LHCN-M2 (cell line): ENCODE measurements at regions not wholly inside any gene's neighbourhood (a gene's known extent, or its start where the extent isn't known, plus 50 kb on each side); places are given as distances from the start of the nearest gene placed in this dataset.
A peak's percentile ranks its signal among the peaks of the same experiment; 100 is the strongest.
"Not testable (repeated sequence)": the region's sequence is repeated elsewhere in the genome, so short reads cannot be mapped to it uniquely, and the experiment has no call there.

Experiments
- DNase-seq: peaks from one replicate; pipeline ENCODE4 v3.0.0-alpha.2; 2012; ENCODE audit warnings: low read depth

DNA sequence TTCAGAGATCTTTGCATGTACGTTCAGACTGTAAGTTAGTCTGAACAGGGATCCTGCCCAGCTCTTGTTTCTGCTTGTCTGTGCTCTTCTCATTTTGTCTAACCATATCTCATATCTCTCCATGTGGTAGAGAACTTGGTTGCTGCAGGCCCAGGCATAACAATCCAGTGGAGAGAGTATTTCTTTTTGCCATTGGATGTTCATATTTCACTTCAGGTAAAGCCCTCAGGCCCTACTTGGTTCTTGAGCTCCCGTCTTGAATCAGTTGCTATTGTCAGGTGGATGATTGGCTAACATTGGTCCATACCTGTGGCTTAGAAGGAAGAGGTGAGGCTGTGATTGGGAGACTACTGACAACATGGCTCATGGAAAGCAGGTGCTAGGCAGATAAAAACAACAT, 357.7 kb upstream of the FLRT2 start:
- no peak for DNase-seq

DNA sequence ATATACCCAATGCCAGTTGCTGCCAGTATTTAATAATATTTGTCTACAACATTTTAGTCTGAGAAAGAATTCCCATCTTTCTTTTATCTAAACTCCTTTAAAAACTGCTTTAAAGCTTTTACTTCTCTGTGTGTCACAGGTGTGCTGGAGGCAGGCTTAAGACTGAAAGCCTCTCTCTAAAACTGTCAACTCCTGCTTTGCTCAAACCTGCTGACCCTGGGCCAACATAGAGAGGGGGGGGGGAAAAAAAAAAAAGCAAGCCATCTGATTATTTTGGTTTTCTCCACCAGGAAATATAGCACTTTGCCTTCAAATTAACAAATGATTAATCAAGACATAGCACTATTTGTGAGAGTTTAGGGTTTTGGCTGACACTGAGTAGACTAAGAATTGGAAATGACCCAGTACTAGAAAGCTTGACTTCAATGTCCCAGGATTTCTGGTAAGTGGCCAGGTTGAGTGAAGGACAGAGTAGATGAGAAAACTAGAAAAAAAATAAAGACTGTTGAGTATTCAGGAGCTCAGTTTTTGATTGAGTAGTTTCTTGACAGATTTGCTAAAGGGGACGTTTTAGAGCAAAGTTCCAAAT, 357.0 kb upstream of the FLRT2 start:
- no peak for DNase-seq

DNA sequence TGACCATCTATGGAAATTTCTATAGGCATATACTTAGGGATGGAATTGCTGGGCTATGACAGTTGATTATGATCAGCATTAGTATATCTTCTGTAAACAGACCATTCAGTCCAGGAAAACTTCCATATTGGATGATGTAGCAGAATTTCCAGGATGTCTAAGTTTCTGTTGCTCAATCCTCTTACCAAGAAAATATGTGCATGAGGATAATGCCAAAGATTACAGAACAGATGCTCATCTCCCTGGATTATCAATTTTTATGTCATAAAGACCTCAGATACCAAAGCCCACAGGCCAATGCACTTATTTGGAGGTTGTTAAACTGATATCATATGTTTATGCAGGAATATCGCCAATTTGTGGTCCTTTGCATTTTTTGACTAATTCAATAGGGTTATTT, 354.4 kb upstream of the FLRT2 start:
- no peak for DNase-seq

DNA sequence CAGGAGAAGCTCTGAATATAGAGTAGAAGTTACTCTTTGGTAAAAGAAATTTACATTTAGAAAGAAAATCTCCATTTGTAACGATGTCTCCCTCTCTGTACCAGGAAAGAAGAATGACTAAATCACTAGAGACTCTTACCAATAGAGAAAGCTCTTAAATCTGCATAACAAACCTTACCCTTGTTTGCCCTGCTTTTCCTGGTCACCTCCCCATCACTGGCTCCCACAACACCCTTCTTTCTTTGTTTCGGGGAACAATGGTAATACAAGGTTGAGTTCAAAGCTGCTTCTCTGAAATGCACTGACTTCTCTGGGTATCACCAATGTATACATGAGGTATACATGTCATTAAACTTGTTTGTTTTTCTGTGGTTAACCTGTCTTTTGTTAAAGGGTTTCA, 351.1 kb upstream of the FLRT2 start:
- no peak for DNase-seq

DNA sequence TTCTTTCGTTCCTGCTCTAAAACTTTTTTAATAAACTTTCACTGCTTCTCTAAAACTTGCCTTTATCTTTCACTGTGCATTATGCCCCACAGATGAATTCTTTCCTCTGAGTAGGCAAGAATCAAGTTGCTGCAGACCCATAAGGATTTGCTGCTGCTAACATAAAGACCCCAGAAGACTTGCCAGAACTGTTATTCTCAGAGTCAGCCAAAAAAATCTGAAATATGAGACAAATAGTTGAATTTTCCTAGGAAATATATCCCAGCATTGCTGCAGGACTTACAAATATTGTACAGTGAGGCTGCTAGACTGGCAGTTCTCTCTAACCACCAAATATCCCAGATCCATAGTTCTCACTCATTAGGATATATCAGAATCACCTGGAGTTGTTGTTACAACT, 349.1 kb upstream of the FLRT2 start:
- DNase-seq = no peak

DNA sequence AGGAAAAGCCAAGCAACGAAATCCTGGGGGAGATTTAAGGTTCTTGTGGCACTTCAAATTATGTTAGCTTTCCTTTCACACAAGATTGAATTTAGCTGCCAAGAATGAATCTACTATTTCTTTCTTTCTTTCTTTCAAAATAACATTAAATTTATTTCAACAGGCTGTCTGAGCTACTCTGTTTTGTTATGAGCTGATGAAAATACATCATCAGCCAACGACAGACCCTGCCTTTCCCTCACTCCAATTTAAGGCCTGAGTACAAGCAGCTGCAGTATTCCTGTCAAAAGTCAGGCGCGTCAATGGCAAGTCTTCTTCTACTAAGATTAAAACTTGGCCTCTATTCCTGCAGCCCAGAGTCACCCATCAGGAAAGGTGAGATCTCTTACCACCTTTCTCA, 347.7 kb upstream of the FLRT2 start:
- DNase-seq = no peak

DNA sequence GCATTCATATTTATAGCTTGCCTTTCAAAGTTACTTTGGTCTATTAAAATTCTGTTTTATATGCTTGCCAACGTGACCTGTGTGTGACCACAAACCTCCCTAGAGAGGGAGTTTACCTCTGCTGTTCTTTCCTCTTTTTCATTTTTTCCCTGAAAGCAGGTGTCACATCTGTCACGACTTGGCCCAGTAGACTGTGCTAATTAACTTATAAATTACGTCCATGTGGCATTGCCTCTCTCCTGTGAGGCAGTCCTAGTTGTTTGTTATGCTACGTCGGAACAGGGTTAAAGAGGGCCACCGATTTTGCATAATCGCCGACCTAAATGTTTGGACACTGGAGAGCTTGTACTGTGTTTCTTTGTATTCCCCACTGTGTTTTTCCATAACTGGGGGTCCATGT, 343.9 kb upstream of the FLRT2 start:
- DNase-seq = no peak

DNA sequence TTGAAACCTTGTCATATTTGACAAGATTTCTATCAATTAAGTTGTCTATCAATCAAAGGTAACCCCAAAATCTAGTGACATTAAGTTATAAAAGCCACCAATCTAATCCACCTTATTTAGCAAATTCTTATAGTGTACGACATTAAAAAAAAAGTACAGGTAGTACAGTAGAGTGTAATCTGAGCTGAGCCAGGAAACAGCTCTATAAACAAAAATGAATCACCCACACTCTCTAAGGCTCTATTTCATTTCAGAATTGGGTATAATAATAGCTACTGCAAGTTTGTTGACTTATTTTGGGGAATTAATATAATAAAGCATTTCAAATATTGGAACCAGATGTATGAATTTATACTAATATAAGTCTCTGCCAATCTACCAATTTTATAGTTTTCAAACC, 342.4 kb upstream of the FLRT2 start:
- DNase-seq = peak; percentile 27

DNA sequence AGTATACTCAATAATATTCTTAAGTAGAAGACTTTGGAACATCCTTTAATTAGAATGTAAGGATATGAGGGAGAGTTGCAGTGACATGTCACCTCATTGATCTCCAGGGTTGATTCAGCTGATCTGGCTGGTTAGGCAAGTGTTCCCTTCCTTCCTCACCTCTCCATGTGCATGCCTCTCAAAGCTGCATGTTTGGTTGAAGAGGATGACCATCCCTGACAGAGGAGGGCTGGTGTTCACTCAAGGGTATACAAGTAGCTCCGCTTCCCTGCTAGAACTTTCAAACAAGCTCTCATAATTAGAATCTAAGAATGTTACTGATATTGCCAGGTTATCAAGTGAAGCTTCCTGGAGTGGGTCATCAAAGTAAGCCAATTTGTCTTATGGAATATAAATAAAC, 341.1 kb upstream of the FLRT2 start:
- no peak for DNase-seq

DNA sequence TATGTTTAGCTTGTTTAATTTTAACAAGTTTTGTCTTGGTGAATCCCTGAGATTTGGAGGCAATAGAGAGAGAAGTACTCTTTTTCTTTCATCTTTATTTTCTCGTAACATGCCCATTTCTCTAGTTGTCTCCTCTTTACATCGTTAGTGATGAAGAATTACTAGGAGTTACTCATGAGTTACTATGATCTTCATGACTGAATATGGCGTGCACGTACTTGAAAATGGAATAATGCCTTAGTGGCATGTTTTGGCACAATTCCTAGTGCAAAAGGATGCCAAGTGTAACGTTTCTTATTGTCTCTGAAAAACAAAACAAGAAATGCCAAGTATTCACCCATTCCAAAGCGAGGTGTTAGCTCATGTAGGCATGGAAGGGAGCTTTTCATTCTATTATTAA, 340.7 kb upstream of the FLRT2 start:
- not testable (repeated sequence) for DNase-seq

DNA sequence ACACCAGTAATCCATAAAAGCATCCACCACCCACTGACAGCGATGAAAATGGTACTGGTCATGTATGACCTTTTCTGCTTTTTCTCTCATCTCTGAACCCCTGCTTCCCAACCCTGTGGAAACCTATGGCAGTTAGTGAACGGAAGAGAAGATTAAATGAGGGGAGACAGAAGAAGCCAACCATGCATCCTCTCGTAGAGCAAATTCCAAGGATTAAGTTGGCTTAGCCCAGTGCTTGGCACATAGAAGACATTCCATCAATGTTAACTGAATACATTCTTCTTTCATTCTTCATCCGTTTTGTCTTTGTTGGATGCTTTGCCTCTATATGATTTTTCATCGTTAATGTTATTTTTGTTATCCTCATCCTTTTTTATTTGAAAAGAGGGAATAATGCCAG, 339.7 kb upstream of the FLRT2 start:
- DNase-seq = no peak

DNA sequence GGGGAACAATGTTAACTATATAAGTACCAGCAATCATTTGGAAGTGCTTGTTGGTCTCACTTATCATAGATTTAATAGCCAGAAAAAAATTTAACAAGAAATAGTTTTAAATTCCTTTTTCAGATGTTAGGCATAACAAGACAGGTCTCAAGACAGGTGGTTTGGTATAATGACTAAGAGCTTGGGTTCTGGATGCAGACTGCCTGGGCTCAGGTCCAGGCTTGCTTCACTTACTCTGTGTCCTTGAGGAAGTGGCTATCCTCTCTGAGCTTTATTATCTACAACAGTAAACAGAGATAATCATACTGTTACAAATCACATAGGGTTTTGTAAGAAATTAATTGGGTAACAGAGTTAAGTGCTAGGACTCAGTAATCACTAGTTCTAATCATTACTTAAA, 338.0 kb upstream of the FLRT2 start:
- DNase-seq = no peak

DNA sequence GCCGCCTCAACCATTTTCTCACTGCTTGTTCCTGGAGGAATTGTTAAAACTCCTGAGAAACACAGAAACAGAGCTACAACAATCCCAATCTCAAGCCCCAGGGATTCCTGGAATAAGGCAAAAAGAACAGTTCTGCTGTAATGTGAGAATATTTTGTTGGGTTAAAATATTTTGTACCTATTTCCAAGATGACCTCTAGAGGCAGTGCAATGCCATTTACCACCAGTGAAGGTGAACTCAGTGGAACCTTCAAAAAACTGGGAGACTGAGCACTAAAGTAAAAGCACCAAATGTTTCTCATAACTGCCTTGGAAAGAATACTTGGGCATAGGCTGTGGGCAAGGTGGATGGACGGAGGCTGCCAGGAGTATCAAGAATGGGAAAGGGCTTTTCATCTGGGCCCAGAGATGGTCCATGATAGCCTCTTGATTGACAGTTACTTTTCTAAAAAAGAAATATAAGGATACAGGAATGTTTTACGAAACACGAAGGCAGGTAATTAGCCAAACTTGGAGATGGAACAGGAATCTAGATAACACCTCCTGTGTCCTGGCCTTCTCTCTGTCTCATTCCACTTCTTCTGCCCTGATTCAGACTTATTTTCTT, 334.0 kb upstream of the FLRT2 start:
- DNase-seq = peak; percentile 20

DNA sequence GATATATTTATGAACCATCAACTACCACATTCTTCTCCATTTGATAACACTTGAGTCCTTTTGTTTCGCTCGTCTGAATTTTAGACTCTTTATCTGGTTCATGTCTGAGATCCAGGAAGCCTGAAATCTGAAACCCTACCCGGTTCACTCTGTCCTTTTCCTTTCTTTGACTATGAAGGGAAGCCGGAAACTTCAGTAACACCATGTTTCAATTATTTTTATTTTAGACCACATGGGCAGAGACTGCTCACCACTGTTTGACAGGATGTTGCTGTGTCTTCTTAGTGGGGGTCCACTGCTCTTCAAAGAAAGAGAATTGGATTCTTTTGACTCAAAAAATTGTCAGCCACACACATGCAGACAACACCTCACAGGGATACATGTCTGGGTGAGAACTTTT, 331.9 kb upstream of the FLRT2 start:
- DNase-seq = no peak

DNA sequence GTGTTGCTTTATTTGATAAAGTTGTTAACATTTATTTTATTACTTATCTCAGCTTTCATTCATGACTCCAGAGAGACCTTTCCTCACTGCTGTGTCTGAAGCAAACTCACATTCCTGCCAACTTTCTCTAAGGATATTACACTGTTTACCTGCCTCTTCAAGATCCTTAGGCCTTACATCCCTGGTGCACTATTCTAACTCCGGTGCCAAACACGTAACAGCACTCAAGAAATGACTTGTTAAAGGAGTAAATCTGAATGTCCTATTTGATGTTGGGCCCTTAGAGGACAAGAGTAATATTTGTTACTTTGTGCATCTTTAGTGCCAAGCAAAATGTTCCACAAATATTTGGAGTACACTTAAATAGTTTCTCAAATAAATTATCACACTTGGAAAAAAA, 324.1 kb upstream of the FLRT2 start:
- no peak for DNase-seq

DNA sequence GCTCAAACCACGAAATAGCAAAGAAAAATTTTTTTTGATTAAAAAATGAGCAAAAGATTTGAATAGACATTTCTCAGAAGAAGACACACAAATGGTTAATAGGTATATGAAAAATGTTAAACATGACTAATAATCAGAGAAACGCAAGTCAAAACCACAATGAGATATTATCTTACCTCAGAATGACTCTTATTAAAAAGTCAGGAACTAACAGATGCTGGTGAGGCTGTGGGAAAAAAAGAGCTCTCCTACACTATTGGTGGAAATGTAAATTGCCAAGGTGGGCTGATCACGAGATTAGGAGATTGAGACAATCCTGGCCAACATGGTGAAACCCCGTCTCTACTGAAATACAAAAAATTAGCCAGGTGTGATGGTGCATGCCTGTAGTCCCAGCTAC, 315.5 kb upstream of the FLRT2 start:
- peak; percentile 51 for DNase-seq

DNA sequence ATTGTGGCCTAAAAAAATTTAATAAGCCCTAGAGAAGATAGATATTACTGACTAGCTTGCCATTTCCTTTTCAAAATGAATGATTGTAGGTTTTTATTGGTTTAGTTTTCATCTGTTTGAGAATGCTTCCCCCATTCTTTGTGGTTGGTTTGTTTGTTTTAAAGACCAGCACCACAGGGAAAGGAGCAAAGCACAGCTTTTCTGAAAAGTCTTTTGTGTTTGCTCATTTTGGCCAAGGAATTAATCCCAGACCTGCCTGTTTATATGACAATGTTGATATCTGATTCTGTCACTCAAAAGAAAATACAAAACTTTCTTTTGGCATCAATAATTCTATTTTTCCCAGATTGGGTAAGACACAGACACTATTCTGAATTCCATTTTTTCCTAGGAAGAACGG, 312.5 kb upstream of the FLRT2 start:
- DNase-seq = no peak

DNA sequence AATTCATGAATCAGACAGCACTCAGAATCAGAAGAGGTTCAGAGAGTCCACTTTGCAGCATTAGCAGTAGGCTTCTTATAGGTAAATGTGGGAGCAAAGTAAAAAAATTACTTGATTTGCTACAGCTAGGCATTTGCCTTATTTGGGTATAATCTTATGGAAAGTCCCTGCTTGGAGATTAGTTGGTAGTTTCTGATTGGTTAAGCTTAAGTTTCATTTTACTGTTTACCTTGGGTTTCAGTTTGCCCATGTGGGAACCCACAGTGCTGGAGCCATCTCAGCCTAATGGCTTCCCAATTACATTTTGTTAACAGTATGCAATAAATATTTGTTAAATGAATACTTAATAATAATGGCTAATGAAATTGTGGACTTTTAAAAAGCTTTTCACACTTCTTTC, 311.0 kb upstream of the FLRT2 start:
- DNase-seq = no peak

DNA sequence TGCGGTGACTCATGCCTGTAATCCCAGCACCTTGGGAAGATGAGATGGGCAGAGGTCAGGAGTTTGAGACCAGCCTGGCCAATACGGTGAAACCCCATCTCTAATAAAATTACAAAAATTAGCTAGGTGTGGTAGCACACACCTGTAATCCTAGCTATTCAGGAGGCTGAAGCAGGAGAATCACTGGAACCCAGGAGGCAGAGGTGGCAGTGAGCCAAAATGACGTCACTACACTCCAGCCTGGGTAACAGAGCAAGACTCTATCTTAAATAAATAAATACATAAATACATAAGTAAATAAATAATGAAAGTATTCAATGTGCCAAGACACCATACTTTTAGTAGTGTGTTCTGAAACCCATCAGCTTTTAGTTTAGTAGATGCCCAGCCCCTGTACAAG, 308.1 kb upstream of the FLRT2 start:
- DNase-seq = no peak

DNA sequence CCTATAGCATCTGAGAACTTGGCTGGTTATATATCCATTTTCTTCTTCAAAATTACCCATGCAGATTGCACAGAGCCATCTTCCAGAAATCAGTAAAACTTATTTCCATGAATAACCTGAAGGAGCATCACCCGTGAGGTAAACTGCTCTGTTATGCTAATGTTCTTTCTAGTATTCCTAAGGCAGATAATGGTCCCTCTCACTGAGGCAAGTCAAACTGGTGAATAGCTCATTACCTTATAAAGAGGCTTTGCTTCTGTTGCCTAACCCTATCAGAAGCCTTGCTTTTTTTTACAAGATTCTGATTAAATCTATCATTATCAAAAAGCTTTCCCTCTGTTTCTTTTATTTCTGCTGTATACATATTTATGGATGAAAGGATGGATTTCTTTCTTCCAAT, 307.6 kb upstream of the FLRT2 start:
- no peak for DNase-seq

DNA sequence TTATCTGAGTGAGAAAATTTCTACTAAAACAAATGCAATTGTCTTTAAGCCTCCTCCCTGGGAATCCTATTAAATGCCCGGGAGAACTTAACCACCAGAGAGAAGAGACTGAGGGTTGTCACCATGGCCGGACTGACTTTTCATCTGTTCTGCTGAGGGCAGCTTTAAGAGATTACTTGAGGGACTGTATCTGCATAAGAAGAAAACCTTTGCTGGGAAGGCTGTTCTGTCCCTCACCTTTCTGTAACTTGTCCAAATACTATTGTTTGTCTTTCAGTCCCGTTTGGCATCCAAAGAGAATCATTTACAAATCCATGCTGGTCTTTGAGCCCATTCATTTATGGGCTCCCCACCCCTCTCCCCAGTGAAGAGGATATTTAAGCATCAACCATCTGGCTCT, 306.3 kb upstream of the FLRT2 start:
- DNase-seq = no peak

DNA sequence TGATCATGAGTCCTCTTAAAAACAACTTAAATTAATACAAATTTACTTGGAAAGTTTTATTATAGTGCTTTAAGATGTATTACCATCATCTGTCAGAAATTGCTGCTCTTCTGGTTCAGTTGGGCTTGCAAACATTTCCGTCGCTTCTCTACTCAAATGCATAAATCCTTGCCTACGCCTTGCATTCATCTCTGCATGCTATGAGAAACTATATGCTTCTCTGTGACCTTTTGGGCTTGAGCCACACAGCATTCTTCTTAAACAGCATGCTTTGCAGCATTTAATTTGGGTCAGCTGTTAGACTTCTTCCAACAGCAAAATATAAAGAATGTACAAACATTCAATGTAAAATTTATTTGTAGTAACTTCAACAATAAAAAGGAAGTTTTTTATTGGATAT, 305.7 kb upstream of the FLRT2 start:
- no peak for DNase-seq

DNA sequence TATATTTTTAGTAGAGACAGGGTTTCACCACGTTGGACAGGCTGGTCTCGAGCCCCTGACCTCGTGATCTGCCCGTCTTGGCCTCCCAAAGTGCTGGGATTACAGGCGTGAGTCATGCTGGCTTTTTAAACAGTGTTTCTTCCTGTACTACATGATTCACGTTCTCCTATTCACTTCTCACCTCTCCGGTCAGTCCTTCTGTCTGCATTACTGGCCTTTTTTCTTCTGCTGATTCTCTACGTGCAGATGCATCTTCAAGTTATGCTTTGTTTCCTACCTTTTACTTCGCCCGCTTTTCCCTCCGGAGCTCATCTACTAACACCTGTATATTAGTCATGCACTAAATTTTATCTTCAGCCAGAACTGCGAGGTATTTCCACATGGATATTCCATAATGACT, 296.2 kb upstream of the FLRT2 start:
- DNase-seq = peak; percentile 73
